ENCODE measurements at regions not wholly inside any gene's neighbourhood (a gene's known extent, or its start where the extent isn't known, plus 50 kb on each side); places are given as distances from the start of the nearest gene placed in this dataset.
A peak's percentile ranks its signal among the peaks of the same experiment; 100 is the strongest.

DNA sequence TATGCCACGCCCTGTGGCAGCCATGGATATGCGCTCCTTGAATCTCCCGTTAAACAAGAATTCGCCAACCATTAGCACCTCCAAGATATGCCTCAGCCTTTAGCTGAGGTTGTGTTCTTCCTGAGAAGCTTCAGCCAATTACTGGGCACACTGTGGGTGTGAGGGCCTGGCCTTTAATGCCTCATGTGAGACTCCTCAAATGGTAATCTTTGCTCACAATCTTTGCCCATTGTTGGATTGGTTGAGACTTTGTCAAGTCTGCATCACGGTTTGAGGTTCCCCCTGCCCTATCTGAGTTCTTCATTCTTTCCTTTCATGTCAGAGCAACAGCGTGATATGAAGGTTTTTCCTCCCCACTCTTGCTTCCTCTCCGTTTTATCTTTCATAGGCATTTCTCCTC is 108.1 kb upstream of the CCDC54 start:
- DNase-seq (ENCODE audit: extremely low spot score, insufficient read length, low read depth) (no peak), FAIRE-seq (no peak)

GRCh38 chr3:107271787-107272387 is 105.4 kb upstream of the CCDC54 start:
- FAIRE-seq (peak; percentile 42), DNase-seq (ENCODE audit: extremely low spot score, insufficient read length, low read depth) (no peak)

- no peak for DNase-seq (ENCODE audit: extremely low spot score, insufficient read length, low read depth)
- FAIRE-seq: no peak
Measured at GRCh38 chr3:107272471-107272870, 104.8 kb upstream of the CCDC54 start.

DNA sequence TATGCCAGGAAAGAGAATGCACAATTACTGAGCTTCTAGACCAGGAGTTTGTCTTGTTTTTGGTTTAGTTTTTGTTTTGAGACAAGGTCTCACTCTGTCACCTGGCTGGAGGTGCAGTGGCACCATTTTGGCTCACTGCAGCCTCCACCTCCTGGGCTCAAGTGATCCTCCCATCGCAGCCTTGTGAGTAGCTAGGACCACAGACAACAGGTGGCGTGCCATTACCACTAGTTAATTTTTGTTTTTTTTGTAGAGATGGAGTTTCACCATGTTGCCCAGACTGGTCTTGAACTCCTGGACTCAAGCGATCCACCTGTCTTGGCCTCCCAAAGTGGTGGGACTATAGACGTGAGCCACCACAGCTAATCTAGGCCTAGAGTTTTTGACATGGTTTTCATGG is 104.4 kb upstream of the CCDC54 start:
- no peak for FAIRE-seq
- no peak for DNase-seq (ENCODE audit: extremely low spot score, insufficient read length, low read depth)

DNA sequence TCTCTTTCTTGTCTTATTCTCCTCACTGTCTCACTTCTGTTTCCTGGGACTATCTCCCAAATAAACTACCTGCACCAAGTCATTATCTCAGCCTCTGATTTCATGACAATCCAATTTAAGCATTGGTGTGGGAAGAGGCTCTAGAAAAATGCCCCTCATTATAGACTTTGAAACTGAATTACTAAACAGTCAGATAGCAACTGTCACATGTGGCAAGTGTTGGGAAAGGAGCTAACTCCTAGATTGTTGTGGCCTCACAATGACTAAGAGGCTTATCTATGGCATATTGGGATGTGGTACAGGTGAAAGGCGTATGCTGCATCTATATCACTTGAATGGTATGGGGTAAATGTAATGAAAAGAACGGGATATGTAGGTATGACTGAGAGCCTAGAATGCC is 103.5 kb upstream of the CCDC54 start:
- FAIRE-seq (no peak), DNase-seq (ENCODE audit: extremely low spot score, insufficient read length, low read depth) (no peak)

- no peak for FAIRE-seq
- DNase-seq (ENCODE audit: extremely low spot score, insufficient read length, low read depth): no peak
Measured at GRCh38 chr3:107275511-107275910, 101.7 kb upstream of the CCDC54 start.

GRCh38 chr3:107283948-107284347 is 93.3 kb upstream of the CCDC54 start:
- DNase-seq (ENCODE audit: extremely low spot score, insufficient read length, low read depth) (no peak), FAIRE-seq (no peak)

DNA sequence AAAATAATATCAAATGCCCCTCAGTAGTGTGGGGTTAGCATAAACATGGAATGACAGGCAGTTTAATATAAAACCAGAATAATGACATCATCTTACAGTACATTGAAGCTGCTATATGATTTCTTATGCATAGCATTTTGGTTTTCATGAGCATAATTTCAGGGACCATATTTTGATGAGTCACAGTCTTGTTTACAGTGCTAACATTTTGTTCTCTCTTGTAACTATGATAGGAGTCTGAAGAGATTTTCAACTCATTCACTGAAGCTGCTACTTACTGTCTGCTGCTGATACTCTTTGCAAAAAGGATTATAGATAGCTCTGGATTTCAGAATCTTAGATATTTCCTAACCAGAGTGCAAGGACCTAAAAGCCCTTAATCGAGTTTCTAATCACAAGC is 92.6 kb upstream of the CCDC54 start:
- no peak for FAIRE-seq
- no peak for DNase-seq (ENCODE audit: extremely low spot score, insufficient read length, low read depth)

DNA sequence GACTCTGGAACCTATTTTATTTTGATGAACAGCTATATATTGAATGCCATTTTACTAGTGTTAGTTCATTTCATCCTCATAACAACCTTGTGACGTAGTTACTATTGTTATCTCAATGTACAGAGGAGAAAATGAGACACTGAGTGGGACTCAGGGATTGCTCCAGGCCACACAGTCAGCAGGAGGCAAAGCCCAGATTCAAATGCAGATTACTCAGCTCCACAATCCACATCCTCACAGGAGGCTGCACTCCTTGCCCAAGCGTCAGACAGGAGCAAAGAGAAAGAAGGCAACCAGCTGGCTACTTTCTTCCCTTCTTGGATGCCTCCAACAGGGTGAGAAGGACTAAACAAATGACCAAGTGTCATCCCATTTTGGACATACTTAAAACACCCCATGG is 92.0 kb upstream of the CCDC54 start:
- FAIRE-seq (no peak), DNase-seq (ENCODE audit: extremely low spot score, insufficient read length, low read depth) (no peak)

DNA sequence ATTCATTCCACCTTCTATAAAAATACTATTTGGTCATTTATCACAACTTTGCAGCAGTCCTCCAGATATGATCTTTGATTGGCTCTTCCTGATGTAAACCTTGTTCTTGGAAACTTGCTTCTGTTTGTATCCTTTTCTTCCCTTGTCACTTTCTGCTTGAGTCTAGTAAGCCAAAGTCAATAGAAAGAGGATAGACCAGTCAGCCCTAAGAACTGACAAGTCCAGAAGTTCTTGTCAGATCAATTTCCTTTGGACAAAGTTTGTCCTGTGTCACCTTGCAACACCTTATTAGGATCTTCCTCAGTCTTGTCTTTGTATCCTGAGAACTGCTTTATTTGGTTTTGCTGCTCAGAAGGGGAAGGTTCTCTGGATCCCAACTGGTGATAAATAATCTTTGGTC is 87.9 kb upstream of the CCDC54 start:
- DNase-seq (ENCODE audit: extremely low spot score, insufficient read length, low read depth) (no peak), FAIRE-seq (no peak)

DNA sequence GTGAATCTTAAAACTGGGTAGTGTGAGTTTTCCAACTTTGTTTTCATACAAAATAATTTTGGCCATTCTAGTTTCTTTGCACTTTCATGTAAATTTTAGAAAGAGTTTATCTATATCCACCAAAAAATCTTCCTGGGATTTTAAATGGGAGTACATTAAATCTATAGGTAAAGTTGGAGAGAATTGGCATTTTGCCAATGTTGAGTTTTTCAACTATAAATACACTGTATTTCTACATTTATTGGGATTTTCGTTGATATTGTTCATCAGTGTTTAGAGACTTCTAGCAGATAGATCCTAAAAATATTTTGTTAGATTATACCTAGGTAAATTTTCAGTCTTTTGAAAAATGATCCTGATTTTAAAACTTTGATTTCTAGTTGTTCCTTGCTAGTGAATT is 83.1 kb upstream of the CCDC54 start:
- DNase-seq (ENCODE audit: extremely low spot score, insufficient read length, low read depth) (no peak), FAIRE-seq (no peak)

DNA sequence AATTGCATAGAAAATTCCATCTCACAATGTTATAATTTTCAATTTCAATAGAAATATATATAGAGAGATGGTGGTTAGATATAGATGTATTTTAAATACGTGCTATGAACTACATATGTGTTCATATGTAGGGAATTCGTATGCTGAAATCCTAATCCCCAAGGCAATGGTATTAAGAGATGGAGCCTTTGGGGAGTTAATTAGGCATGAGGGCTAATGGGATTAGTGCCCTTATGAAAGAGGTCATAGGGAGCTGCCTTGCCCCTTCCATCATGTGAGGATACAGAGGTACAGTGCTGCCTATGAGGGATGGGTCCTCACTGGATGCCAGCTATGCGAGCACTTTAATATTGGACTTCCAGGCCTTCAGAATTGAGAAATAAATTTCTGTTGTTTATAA is 79.6 kb upstream of the CCDC54 start:
- DNase-seq (ENCODE audit: extremely low spot score, insufficient read length, low read depth) (no peak), FAIRE-seq (no peak)

GRCh38 chr3:107307205-107307604 is 70.0 kb upstream of the CCDC54 start:
- DNase-seq (ENCODE audit: extremely low spot score, insufficient read length, low read depth): no peak
- no peak for FAIRE-seq

GRCh38 chr3:107308716-107309115 is 68.5 kb upstream of the CCDC54 start:
- DNase-seq (ENCODE audit: extremely low spot score, insufficient read length, low read depth) (no peak), FAIRE-seq (no peak)

GRCh38 chr3:107309312-107309711 is 67.9 kb upstream of the CCDC54 start:
- DNase-seq (ENCODE audit: extremely low spot score, insufficient read length, low read depth) (no peak), FAIRE-seq (no peak)

- FAIRE-seq (no peak), DNase-seq (ENCODE audit: extremely low spot score, insufficient read length, low read depth) (no peak)
Measured at GRCh38 chr3:107313711-107314110, 63.5 kb upstream of the CCDC54 start.

DNA sequence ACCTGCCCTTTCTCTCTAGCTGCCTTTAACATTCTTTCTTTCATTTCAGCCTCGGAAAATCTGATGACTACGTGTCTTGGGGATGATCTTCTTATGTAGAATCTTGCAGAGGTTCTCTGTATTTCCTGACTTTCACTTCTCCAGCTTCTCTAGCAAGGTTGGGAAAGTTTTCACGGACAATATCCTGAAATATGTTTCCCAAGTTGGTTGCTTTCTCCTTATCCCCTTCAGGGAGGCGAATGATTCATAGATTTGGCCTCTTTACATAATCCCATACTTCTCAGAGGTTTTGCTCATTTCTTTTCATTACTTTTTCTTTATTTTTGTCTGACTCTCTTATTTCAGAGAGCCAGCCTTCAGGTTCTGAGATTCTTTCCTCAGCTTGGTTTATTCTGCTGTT is 62.1 kb upstream of the CCDC54 start:
- DNase-seq (ENCODE audit: extremely low spot score, insufficient read length, low read depth): no peak
- FAIRE-seq: no peak

- FAIRE-seq: no peak
- no peak for DNase-seq (ENCODE audit: extremely low spot score, insufficient read length, low read depth)
Measured at GRCh38 chr3:107323723-107324122, 53.5 kb upstream of the CCDC54 start.

DNA sequence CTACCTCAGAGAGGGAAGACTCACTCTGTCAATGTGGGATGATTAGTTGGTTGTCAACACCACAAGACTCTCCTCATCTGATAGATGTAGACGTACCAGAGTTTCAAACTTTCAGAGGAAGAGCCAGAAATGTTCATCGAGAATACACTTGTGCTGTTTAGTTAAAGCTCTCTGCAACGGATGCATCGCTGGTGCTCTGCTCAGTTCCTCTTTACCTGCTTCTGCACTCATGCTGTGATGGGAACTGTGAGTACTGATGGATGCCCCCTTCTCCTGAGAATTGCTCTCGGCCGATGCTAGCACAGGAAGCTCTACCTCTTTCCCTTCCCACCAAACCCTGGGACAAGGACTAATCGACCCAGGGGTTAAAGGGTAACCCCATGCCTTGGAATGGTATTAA is 51.8 kb upstream of the CCDC54 start:
- DNase-seq (ENCODE audit: extremely low spot score, insufficient read length, low read depth) (no peak), FAIRE-seq (no peak)
